ENCODE measurements at regions not wholly inside any gene's neighbourhood (a gene's known extent, or its start where the extent isn't known, plus 50 kb on each side); places are given as distances from the start of the nearest gene placed in this dataset.

DNA sequence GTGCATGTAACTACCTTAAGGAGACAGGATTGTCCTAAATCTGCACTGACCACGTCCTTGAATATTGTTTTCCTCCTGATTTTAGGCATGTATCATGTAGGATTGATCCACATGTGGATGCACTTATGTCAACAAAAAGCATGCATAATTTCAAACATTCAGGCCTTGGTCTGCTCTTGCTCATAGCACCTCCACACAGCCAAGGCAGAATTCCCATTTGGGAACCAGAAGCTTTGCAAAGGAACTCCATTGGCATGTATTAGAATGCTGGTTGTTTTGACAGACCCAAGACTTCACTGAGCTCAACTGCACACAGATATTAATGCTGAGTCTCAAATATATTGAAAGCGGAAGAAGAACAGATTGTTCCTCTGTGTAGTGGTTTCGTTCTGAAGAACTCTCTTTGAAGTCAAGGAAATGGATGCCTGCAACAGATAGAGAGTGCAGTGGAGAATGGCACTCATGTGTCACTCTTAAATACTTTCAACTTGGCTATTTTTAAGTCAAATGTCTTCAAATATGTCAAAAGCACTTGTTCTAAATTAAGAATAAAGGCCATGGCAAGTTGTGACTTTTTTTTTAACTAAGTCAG is 387.6 kb downstream of the LTN1 start:
- TF ChIP-seq, protein P1, sequence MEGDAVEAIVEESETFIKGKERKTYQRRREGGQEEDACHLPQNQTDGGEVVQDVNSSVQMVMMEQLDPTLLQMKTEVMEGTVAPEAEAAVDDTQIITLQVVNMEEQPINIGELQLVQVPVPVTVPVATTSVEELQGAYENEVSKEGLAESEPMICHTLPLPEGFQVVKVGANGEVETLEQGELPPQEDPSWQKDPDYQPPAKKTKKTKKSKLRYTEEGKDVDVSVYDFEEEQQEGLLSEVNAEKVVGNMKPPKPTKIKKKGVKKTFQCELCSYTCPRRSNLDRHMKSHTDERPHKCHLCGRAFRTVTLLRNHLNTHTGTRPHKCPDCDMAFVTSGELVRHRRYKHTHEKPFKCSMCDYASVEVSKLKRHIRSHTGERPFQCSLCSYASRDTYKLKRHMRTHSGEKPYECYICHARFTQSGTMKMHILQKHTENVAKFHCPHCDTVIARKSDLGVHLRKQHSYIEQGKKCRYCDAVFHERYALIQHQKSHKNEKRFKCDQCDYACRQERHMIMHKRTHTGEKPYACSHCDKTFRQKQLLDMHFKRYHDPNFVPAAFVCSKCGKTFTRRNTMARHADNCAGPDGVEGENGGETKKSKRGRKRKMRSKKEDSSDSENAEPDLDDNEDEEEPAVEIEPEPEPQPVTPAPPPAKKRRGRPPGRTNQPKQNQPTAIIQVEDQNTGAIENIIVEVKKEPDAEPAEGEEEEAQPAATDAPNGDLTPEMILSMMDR (IDR thresholded peaks at IDR 0.05; ENCODE audit: extremely low read depth in 1 of 2, insufficient read depth in 1 of 2, low read depth in 1 of 2, low read length in 2 of 2) = no peak
- TF ChIP-seq EZH2 (IDR thresholded peaks at IDR 0.05; ENCODE audit: borderline replicate concordance, low read depth, low read length, severe bottlenecking) = no peak
- TF ChIP-seq, protein P2, sequence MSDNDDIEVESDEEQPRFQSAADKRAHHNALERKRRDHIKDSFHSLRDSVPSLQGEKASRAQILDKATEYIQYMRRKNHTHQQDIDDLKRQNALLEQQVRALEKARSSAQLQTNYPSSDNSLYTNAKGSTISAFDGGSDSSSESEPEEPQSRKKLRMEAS (IDR thresholded peaks at IDR 0.05; ENCODE audit: insufficient read depth, insufficient read length) = no peak
- TF ChIP-seq POLR2A (IDR thresholded peaks at IDR 0.05; ENCODE audit: low read depth, low read length) = no peak
- no peak for TF ChIP-seq POLR2AphosphoS5 (IDR thresholded peaks at IDR 0.05; ENCODE audit: insufficient read depth, low read depth, low read length)
- TF ChIP-seq GATA2 (IDR thresholded peaks at IDR 0.05; ENCODE audit: insufficient read depth, insufficient read length, low read depth, low read length) = no peak
- no peak for TF ChIP-seq JUN (IDR thresholded peaks at IDR 0.05; ENCODE audit: borderline replicate concordance, insufficient read depth, insufficient read length, low read depth)
- no peak for TF ChIP-seq MYC (IDR thresholded peaks at IDR 0.05; ENCODE audit: low read depth, low read length)
